Hepatic stellate cell (primary cell): ENCODE measurements at regions not wholly inside any gene's neighbourhood (a gene's known extent, or its start where the extent isn't known, plus 50 kb on each side); places are given as distances from the start of the nearest gene placed in this dataset.

Experiments used
- DNase-seq: peaks from one replicate; pipeline ENCODE4 v3.0.0; 2011; ENCODE audit warnings: low spot score

GRCh38 chr4:155094201-155094820 is 114.1 kb upstream of the NPY2R start:
- no peak for DNase-seq

GRCh38 chr4:155099231-155099630 is 109.2 kb upstream of the NPY2R start:
- DNase-seq, result no peak

GRCh38 chr4:155106629-155107028 is 101.8 kb upstream of the NPY2R start:
- DNase-seq, result no peak

GRCh38 chr4:155107059-155107458 is 101.4 kb upstream of the NPY2R start:
- no peak for DNase-seq

GRCh38 chr4:155114790-155115189 is 93.6 kb upstream of the NPY2R start:
- no peak for DNase-seq

- no peak for DNase-seq
These were observed 89.4 kb upstream of the NPY2R start for GRCh38 chr4:155119006-155119405.

- no peak for DNase-seq
These were observed 87.9 kb upstream of the NPY2R start for GRCh38 chr4:155120536-155120935.

- DNase-seq, result no peak
These were observed 86.1 kb upstream of the NPY2R start for GRCh38 chr4:155122382-155122781.

GRCh38 chr4:155134136-155134535 is 74.3 kb upstream of the NPY2R start:
- DNase-seq, result no peak

- no peak for DNase-seq
These were observed 67.5 kb upstream of the NPY2R start for GRCh38 chr4:155140889-155141288.

- DNase-seq, result no peak
These were observed 64.9 kb upstream of the NPY2R start for GRCh38 chr4:155143512-155143911.
